ENCODE measurements at regions not wholly inside any gene's neighbourhood (a gene's known extent, or its start where the extent isn't known, plus 50 kb on each side); places are given as distances from the start of the nearest gene placed in this dataset.

DNA sequence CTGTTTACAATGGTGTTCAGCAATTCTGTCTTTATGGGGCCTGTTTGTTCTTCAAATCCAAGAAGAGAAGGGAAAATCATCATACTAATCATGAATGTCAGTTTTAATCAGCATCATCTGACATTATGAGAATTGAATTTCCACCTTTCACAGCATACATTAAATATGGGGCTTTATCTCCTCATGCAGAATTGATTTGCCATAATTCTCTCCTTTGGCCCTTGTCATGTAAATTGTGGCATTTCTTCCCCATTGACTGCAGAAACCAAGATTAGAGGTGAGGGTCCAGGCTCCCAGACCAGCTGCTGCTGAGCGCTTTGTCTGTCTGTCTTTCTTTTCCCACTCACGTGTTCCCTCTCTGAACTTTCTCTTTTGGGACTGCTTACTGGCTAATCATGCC lies 232.1 kb upstream of the NAV2 start:
- Histone ChIP-seq H3K36me3 (ENCODE audit: control insufficient read depth in 2 of 2, extremely low read depth in 1 of 2, insufficient read depth in 2 of 2, low read length in 2 of 2) (no peaks in the 10 kb centered on the region), H3K27ac (ENCODE audit: insufficient read depth, low read depth, low read length) (no peak overlapping the region), H3K79me2 (ENCODE audit: control insufficient read depth, insufficient read depth, low read length) (no peaks in the 10 kb centered on the region), H3K9me1 (replicated peaks; ENCODE audit: control insufficient read depth, extremely low read depth, insufficient read depth, low read length) (no peaks in the 10 kb centered on the region), H2AFZ (ENCODE audit: low read depth, low read length) (no peak overlapping the region), H3K9ac (replicated peaks; ENCODE audit: extremely low read depth, insufficient read depth, low read length) (no peak overlapping the region), H4K20me1 (replicated peaks; ENCODE audit: control insufficient read depth, extremely low read depth, insufficient read depth, low read length) (no peaks in the 10 kb centered on the region), H3K4me3 (replicated peaks in 1 of 3; ENCODE audit: insufficient read depth in 1 of 3, low read depth in 1 of 3, low read length in 3 of 3) (no peak overlapping the region), H3K27me3 (ENCODE audit: control insufficient read depth in 2 of 2, insufficient read depth in 2 of 2, low read length in 2 of 2) (no peaks in the 10 kb centered on the region), H3K4me2 (ENCODE audit: insufficient read depth, low read length) (no peak overlapping the region), H3K4me1 (ENCODE audit: control insufficient read depth, extremely low read depth, insufficient read depth, low read length) (no peaks in the 10 kb centered on the region), H3K9me3 (replicated peaks; ENCODE audit: control insufficient read depth, insufficient read depth, low read length) (no peaks in the 10 kb centered on the region)
- no peak for DNase-seq (ENCODE audit: low read depth, low spot score)
- intact Hi-C loops (cut with micrococcal nuclease): no loop called here
- CTCF ChIA-PET: no interaction called here
- dilution Hi-C loops (cut with MboI; ENCODE audit: extremely low pct_ligation_motif_present, low sequenced_read_pairs): no loop called here
- BruUV-seq (replicated peaks): no TSS peak
- no peak for TF ChIP-seq JUN (IDR thresholded peaks at IDR 0.05; ENCODE audit: borderline replicate concordance, insufficient read depth, insufficient read length, low read depth)
- no peak for TF ChIP-seq POLR2A (IDR thresholded peaks at IDR 0.05; ENCODE audit: low read depth, low read length)
- TF ChIP-seq, protein P1, sequence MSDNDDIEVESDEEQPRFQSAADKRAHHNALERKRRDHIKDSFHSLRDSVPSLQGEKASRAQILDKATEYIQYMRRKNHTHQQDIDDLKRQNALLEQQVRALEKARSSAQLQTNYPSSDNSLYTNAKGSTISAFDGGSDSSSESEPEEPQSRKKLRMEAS (IDR thresholded peaks at IDR 0.05; ENCODE audit: insufficient read depth, insufficient read length): no peak
- no peak for TF ChIP-seq FOS (IDR thresholded peaks at IDR 0.05; ENCODE audit: borderline replicate concordance, insufficient read depth, low read length)
- TF ChIP-seq POLR2AphosphoS5 (IDR thresholded peaks at IDR 0.05; ENCODE audit: insufficient read depth, low read depth, low read length): no peak
- TF ChIP-seq, protein P2, sequence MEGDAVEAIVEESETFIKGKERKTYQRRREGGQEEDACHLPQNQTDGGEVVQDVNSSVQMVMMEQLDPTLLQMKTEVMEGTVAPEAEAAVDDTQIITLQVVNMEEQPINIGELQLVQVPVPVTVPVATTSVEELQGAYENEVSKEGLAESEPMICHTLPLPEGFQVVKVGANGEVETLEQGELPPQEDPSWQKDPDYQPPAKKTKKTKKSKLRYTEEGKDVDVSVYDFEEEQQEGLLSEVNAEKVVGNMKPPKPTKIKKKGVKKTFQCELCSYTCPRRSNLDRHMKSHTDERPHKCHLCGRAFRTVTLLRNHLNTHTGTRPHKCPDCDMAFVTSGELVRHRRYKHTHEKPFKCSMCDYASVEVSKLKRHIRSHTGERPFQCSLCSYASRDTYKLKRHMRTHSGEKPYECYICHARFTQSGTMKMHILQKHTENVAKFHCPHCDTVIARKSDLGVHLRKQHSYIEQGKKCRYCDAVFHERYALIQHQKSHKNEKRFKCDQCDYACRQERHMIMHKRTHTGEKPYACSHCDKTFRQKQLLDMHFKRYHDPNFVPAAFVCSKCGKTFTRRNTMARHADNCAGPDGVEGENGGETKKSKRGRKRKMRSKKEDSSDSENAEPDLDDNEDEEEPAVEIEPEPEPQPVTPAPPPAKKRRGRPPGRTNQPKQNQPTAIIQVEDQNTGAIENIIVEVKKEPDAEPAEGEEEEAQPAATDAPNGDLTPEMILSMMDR (IDR thresholded peaks at IDR 0.05; ENCODE audit: extremely low read depth in 1 of 2, insufficient read depth in 1 of 2, low read depth in 1 of 2, low read length in 2 of 2): no peak
- no peak for TF ChIP-seq MYC (IDR thresholded peaks at IDR 0.05; ENCODE audit: low read depth, low read length)
- TF ChIP-seq EZH2 (IDR thresholded peaks at IDR 0.05; ENCODE audit: borderline replicate concordance, low read depth, low read length, severe bottlenecking): no peak
- TF ChIP-seq GATA2 (IDR thresholded peaks at IDR 0.05; ENCODE audit: insufficient read depth, insufficient read length, low read depth, low read length): no peak
- FAIRE-seq: no peak
- POLR2A ChIA-PET: no interaction called here

All from endothelial cell of umbilical vein (primary cell).